ENCODE measurements at regions not wholly inside any gene's neighbourhood (a gene's known extent, or its start where the extent isn't known, plus 50 kb on each side); places are given as distances from the start of the nearest gene placed in this dataset.

GRCh38 chr2:194102546-194102945, 1554.5 kb upstream of the SLC39A10 start:
- TF ChIP-seq, protein P1, sequence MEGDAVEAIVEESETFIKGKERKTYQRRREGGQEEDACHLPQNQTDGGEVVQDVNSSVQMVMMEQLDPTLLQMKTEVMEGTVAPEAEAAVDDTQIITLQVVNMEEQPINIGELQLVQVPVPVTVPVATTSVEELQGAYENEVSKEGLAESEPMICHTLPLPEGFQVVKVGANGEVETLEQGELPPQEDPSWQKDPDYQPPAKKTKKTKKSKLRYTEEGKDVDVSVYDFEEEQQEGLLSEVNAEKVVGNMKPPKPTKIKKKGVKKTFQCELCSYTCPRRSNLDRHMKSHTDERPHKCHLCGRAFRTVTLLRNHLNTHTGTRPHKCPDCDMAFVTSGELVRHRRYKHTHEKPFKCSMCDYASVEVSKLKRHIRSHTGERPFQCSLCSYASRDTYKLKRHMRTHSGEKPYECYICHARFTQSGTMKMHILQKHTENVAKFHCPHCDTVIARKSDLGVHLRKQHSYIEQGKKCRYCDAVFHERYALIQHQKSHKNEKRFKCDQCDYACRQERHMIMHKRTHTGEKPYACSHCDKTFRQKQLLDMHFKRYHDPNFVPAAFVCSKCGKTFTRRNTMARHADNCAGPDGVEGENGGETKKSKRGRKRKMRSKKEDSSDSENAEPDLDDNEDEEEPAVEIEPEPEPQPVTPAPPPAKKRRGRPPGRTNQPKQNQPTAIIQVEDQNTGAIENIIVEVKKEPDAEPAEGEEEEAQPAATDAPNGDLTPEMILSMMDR (IDR thresholded peaks at IDR 0.05) = no peak
- no peak for TF ChIP-seq POLR2A (IDR thresholded peaks at IDR 0.05)

All from lower leg skin (tissue), 3 donors.